ENCODE measurements at regions not wholly inside any gene's neighbourhood (a gene's known extent, or its start where the extent isn't known, plus 50 kb on each side); places are given as distances from the start of the nearest gene placed in this dataset.

DNA sequence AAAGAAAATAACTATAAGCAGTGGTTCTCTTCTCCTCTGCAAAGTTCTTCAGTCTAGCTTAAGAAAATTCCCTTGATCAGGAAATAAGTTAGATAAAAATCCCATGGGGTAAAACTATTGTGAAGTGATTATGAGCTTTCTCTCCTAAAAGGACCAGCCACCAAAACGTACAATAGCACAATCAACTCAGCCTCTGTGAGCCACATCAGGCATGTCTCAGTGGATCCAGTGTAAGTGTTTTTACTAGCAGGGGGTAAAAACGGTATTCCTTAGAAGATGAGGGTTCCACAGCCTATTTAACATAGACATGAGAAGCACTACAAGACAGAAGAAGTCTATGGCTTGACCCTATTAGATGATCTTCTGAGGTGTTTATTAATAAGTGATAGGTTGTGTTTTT, 503.2 kb downstream of the PIK3C3 start:
- DNase-seq (no peak), ATAC-seq (ENCODE audit: low FRiP score) (no peak)
- Histone ChIP-seq H3K27me3 (ENCODE audit: control insufficient read depth in 1 of 2, insufficient read depth in 2 of 2, low read length in 1 of 2) (no peaks in the 10 kb centered on the region), H3K9me3 (ENCODE audit: control insufficient read depth, low read length) (no peaks in the 10 kb centered on the region), H3K4me1 (ENCODE audit: control insufficient read depth in 1 of 2, insufficient read depth in 2 of 2, low read length in 2 of 2) (no peaks in the 10 kb centered on the region), H3K36me3 (ENCODE audit: control insufficient read depth in 1 of 2, insufficient read depth in 2 of 2, low read length in 1 of 2) (no peaks in the 10 kb centered on the region), H3K27ac (ENCODE audit: low read depth in 1 of 2, low read length in 2 of 2) (no peak overlapping the region), H3K4me3 (ENCODE audit: low read length in 2 of 2) (no peak overlapping the region)
- intact Hi-C loops (cut with DNase I): no loop called here
- WGBS, 2 donors: 21 to 27% methylated on average over 2 of the region's 2 CpGs

DNA sequence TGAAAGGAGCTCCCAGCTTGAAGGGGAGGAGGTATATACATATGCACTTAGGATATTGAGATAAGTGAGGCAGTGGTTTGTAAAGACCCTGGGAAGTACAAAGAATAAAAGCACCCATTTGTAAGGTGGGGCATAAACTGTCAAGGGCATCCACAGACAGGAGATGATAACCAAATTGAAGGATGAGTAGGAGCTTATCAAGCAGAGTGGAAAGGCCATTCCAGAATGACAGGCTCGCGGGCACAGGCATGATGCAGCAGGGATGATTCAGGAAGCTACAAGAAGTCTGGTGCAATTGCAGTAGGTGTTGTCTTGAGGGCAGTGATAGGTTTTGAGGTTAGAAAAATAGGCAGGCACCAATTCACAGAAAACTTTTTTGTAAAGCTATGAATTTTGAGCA, 504.8 kb downstream of the PIK3C3 start:
- Histone ChIP-seq H3K27me3 (ENCODE audit: control insufficient read depth in 1 of 2, insufficient read depth in 2 of 2, low read length in 1 of 2) (no peaks in the 10 kb centered on the region), H3K4me3 (ENCODE audit: low read length in 2 of 2) (no peak overlapping the region), H3K36me3 (ENCODE audit: control insufficient read depth in 1 of 2, insufficient read depth in 2 of 2, low read length in 1 of 2) (no peaks in the 10 kb centered on the region), H3K27ac (ENCODE audit: low read depth in 1 of 2, low read length in 2 of 2) (no peak overlapping the region), H3K9me3 (ENCODE audit: control insufficient read depth, low read length) (no peaks in the 10 kb centered on the region), H3K4me1 (ENCODE audit: control insufficient read depth in 1 of 2, insufficient read depth in 2 of 2, low read length in 2 of 2) (no peaks in the 10 kb centered on the region)
- ATAC-seq (ENCODE audit: low FRiP score) (no peak), DNase-seq (no peak)
- WGBS, 2 donors: 90% methylated on average over 2 of the region's 2 CpGs
- intact Hi-C loops (cut with DNase I): no loop called here

DNA sequence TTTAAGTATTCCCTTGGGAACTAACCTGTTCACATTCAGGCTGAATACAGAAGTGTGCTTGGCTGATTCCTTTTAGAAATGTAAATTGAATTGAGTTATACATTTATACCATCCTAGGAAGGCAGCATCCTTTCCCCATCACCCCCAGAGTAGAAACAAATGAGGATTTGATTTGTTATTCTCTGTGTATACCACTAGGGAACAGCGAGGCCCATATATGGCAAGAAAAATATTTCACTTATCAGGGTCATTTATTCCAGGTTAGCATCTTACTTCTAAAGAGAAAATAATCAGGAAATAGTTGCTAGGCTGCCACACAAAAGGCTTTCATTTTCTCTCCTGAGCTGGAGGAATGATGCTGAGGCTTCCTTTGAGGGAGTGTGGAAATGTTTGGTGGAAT, 516.9 kb downstream of the PIK3C3 start:
- no peak overlapping the region for H3K27ac ChIP-seq (ENCODE audit: low read depth in 1 of 2, low read length in 2 of 2)
- 22 to 25% methylated on average over 1 of the region's 1 CpG for WGBS, 2 donors

DNA sequence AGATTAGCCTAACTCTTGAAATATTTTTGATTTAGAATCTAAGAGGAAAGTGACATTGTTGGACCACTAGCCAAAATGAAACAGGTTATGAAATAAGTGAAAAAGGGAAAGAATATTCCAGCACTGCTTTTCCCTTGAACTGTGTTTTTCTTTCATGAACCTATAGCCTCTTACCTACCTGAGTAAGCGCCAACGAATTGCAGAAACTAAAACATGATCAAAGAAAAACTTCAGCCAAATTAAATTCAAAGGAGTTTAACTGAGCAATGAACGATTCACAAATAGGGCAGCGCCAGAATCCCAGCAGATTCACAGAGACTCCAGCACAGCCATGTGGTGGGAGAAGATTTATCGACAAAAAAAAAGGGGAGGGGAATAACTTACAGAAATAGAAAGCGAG, 518.6 kb downstream of the PIK3C3 start:
- ATAC-seq (ENCODE audit: low FRiP score) (no peak), DNase-seq (no peak)
- H3K9me3 ChIP-seq (ENCODE audit: control insufficient read depth, low read length): peaks cover 3% of the 10 kb centered on the region
- WGBS, 2 donors: 87 to 89% methylated on average over 6 of the region's 6 CpGs
- no peak overlapping the region for H3K27ac ChIP-seq (ENCODE audit: low read depth in 1 of 2, low read length in 2 of 2)
- no peak overlapping the region for H3K4me3 ChIP-seq (ENCODE audit: low read length in 2 of 2)
- no peaks in the 10 kb centered on the region for H3K36me3 ChIP-seq (ENCODE audit: control insufficient read depth in 1 of 2, insufficient read depth in 2 of 2, low read length in 1 of 2)
- H3K4me1 ChIP-seq (ENCODE audit: control insufficient read depth in 1 of 2, insufficient read depth in 2 of 2, low read length in 2 of 2): no peaks in the 10 kb centered on the region
- H3K27me3 ChIP-seq (ENCODE audit: control insufficient read depth in 1 of 2, insufficient read depth in 2 of 2, low read length in 1 of 2): no peaks in the 10 kb centered on the region
- intact Hi-C loops (cut with DNase I): no loop called here

More for the DNA sequence above, 516.9 kb downstream of the PIK3C3 start:
- no peaks in the 10 kb centered on the region for H3K27me3 ChIP-seq (ENCODE audit: control insufficient read depth in 1 of 2, insufficient read depth in 2 of 2, low read length in 1 of 2)
- no peaks in the 10 kb centered on the region for H3K36me3 ChIP-seq (ENCODE audit: control insufficient read depth in 1 of 2, insufficient read depth in 2 of 2, low read length in 1 of 2)
- ATAC-seq (ENCODE audit: low FRiP score): no peak
- intact Hi-C loops (cut with DNase I): no loop called here
- DNase-seq: no peak
- H3K4me3 ChIP-seq (ENCODE audit: low read length in 2 of 2): no peak overlapping the region
- H3K4me1 ChIP-seq (ENCODE audit: control insufficient read depth in 1 of 2, insufficient read depth in 2 of 2, low read length in 2 of 2): no peaks in the 10 kb centered on the region
- H3K9me3 ChIP-seq (ENCODE audit: control insufficient read depth, low read length): peaks cover 3% of the 10 kb centered on the region

DNA sequence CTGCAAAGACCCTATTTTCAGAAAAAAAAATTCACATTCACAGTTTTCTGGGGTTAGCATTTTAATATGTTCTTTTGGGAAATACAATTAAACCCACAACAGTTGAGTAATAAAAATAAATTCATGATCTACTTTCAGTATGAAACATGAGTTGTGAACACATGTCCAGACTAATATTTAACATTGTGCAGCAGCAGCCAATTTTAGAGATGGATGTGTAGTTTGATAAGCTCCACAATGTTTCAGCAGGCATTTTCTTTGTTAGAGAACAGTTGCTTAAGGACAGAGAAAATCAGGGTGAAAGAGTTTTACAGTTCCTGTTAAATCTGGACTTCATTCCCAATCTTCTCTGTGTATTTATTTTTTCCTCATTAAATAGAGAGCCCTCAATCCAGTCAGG, 519.5 kb downstream of the PIK3C3 start:
- no peak overlapping the region for H3K27ac ChIP-seq (ENCODE audit: low read depth in 1 of 2, low read length in 2 of 2)
- H3K9me3 ChIP-seq (ENCODE audit: control insufficient read depth, low read length): peaks cover 3% of the 10 kb centered on the region
- H3K27me3 ChIP-seq (ENCODE audit: control insufficient read depth in 1 of 2, insufficient read depth in 2 of 2, low read length in 1 of 2): no peaks in the 10 kb centered on the region
- H3K36me3 ChIP-seq (ENCODE audit: control insufficient read depth in 1 of 2, insufficient read depth in 2 of 2, low read length in 1 of 2): no peaks in the 10 kb centered on the region
- DNase-seq (no peak), ATAC-seq (ENCODE audit: low FRiP score) (no peak)
- no peak overlapping the region for H3K4me3 ChIP-seq (ENCODE audit: low read length in 2 of 2)
- no peaks in the 10 kb centered on the region for H3K4me1 ChIP-seq (ENCODE audit: control insufficient read depth in 1 of 2, insufficient read depth in 2 of 2, low read length in 2 of 2)
- intact Hi-C loops (cut with DNase I): no loop called here

DNA sequence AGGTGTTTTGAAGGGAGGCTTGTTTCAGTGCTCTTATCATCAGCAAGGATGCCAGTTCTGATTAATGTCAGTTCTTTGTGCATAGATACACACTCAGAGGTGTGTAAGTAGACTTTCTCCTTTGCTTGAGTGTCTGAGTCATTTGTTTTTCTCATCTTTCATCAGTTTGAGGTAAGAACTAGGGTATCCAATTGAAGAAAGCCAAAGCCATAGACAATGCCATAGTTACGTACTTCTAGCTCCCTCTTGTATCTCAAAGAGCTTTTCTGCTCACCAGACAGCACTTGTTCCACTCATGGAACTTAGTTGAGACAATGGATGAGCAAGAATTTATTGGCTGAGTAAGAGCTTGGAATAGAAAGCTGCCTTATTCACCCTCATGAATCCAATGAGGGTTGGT, 520.1 kb downstream of the PIK3C3 start:
- Histone ChIP-seq H3K27ac (ENCODE audit: low read depth in 1 of 2, low read length in 2 of 2) (no peak overlapping the region), H3K4me3 (ENCODE audit: low read length in 2 of 2) (no peak overlapping the region), H3K27me3 (ENCODE audit: control insufficient read depth in 1 of 2, insufficient read depth in 2 of 2, low read length in 1 of 2) (no peaks in the 10 kb centered on the region), H3K36me3 (ENCODE audit: control insufficient read depth in 1 of 2, insufficient read depth in 2 of 2, low read length in 1 of 2) (no peaks in the 10 kb centered on the region), H3K9me3 (ENCODE audit: control insufficient read depth, low read length) (peaks cover 1% of the 10 kb centered on the region), H3K4me1 (ENCODE audit: control insufficient read depth in 1 of 2, insufficient read depth in 2 of 2, low read length in 2 of 2) (no peaks in the 10 kb centered on the region)
- DNase-seq (no peak), ATAC-seq (ENCODE audit: low FRiP score) (no peak)
- WGBS, 2 donors: 78 to 96% methylated on average over 1 of the region's 1 CpG
- intact Hi-C loops (cut with DNase I): no loop called here

DNA sequence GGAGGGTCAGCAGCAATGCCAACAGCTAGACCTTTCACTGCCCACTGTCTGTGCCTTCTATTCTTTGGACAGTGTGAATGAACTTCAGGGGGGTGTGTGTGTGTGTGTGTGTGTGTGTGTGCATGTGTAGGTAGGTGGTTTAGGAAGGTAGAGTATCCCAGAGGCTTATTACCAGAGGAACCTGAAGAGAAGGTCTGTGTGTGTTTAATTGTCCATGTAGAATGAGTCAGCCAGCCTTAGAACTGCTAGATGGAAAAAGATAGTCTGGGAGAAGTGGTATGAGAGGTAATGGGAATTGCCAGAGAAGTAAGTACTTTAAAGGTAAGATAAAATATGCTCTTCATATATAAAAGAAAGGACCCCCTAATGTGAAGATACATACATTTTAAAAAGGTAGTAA, 522.2 kb downstream of the PIK3C3 start:
- Histone ChIP-seq H3K27me3 (ENCODE audit: control insufficient read depth in 1 of 2, insufficient read depth in 2 of 2, low read length in 1 of 2) (no peaks in the 10 kb centered on the region), H3K4me3 (ENCODE audit: low read length in 2 of 2) (no peak overlapping the region), H3K27ac (ENCODE audit: low read depth in 1 of 2, low read length in 2 of 2) (no peak overlapping the region), H3K36me3 (ENCODE audit: control insufficient read depth in 1 of 2, insufficient read depth in 2 of 2, low read length in 1 of 2) (no peaks in the 10 kb centered on the region), H3K9me3 (ENCODE audit: control insufficient read depth, low read length) (no peaks in the 10 kb centered on the region), H3K4me1 (ENCODE audit: control insufficient read depth in 1 of 2, insufficient read depth in 2 of 2, low read length in 2 of 2) (no peaks in the 10 kb centered on the region)
- DNase-seq (no peak), ATAC-seq (ENCODE audit: low FRiP score) (no peak)
- intact Hi-C loops (cut with DNase I): no loop called here

DNA sequence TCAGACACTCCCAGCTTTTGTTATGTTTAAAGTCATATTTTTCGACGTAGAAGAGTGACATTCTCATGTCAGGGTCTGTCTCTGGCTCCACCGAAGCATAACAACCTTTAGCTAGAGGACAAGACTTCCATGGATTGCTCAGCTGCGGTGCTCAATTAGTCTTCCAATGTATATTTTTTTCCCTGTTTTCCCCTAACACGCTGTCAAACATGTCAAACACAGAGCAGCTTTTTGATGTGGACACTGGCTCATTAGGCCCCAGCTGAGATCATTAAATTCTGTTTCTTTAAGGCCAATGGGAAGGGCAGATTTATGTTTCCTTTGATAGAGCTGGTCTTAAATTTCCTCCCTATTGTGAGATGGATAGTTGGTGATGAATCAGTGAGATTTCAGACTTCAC, 525.4 kb downstream of the PIK3C3 start:
- no peak overlapping the region for H3K27ac ChIP-seq (ENCODE audit: low read depth in 1 of 2, low read length in 2 of 2)
- H3K36me3 ChIP-seq (ENCODE audit: control insufficient read depth in 1 of 2, insufficient read depth in 2 of 2, low read length in 1 of 2): no peaks in the 10 kb centered on the region
- no peaks in the 10 kb centered on the region for H3K27me3 ChIP-seq (ENCODE audit: control insufficient read depth in 1 of 2, insufficient read depth in 2 of 2, low read length in 1 of 2)
- H3K4me1 ChIP-seq (ENCODE audit: control insufficient read depth in 1 of 2, insufficient read depth in 2 of 2, low read length in 2 of 2): no peaks in the 10 kb centered on the region
- WGBS, 2 donors: 35 to 57% methylated on average over 5 of the region's 5 CpGs
- intact Hi-C loops (cut with DNase I): no loop called here
- no peak for ATAC-seq (ENCODE audit: low FRiP score)
- no peak overlapping the region for H3K4me3 ChIP-seq (ENCODE audit: low read length in 2 of 2)
- no peak for DNase-seq
- peaks cover 3% of the 10 kb centered on the region for H3K9me3 ChIP-seq (ENCODE audit: control insufficient read depth, low read length)

DNA sequence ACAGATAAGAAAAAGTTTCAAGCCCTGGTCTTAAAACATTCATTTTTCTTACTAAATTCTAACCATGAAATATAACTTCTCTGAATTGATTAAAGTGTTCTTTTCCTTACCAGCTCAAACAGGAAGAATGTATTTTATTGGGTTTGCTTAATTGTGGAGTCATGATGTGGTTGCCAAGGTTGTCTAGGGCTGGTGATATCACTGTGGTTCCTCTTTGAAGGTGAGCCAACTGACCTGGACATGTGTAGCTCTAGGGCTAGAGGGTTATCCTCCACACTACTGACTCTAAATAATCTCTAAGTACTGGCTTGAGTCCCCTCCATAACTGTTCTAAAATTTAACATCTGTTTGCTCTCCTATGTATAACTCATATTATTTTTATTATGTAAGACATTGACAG, 529.6 kb downstream of the PIK3C3 start:
- Histone ChIP-seq H3K27me3 (ENCODE audit: control insufficient read depth in 1 of 2, insufficient read depth in 2 of 2, low read length in 1 of 2) (no peaks in the 10 kb centered on the region), H3K27ac (ENCODE audit: low read depth in 1 of 2, low read length in 2 of 2) (no peak overlapping the region), H3K4me3 (ENCODE audit: low read length in 2 of 2) (no peak overlapping the region), H3K4me1 (ENCODE audit: control insufficient read depth in 1 of 2, insufficient read depth in 2 of 2, low read length in 2 of 2) (no peaks in the 10 kb centered on the region), H3K36me3 (ENCODE audit: control insufficient read depth in 1 of 2, insufficient read depth in 2 of 2, low read length in 1 of 2) (no peaks in the 10 kb centered on the region), H3K9me3 (ENCODE audit: control insufficient read depth, low read length) (peaks cover 3% of the 10 kb centered on the region)
- DNase-seq (no peak), ATAC-seq (ENCODE audit: low FRiP score) (no peak)
- intact Hi-C loops (cut with DNase I): no loop called here

DNA sequence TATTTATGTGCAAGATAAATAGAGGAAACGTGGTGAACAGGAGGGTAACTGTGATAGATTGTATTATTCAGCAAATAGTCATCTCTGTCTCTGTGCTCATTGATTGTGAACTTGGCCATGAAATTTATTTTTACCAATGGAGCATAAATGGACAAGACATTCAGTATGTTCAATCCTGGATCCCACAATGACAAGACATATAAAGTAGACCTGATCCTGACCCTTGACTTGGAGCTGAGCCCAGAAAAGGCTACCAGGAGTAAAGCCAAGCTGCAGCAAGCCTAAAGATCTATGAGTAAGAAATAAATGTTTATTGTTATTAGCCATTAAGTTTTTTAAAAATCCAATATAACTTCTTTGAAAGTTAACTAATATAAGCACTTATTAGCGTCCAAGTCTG, 531.2 kb downstream of the PIK3C3 start:
- peaks cover 3% of the 10 kb centered on the region for H3K9me3 ChIP-seq (ENCODE audit: control insufficient read depth, low read length)
- H3K4me3 ChIP-seq (ENCODE audit: low read length in 2 of 2): no peak overlapping the region
- H3K27ac ChIP-seq (ENCODE audit: low read depth in 1 of 2, low read length in 2 of 2): no peak overlapping the region
- 60 to 64% methylated on average over 2 of the region's 2 CpGs for WGBS, 2 donors
- no peaks in the 10 kb centered on the region for H3K4me1 ChIP-seq (ENCODE audit: control insufficient read depth in 1 of 2, insufficient read depth in 2 of 2, low read length in 2 of 2)
- ATAC-seq (ENCODE audit: low FRiP score) (no peak), DNase-seq (no peak)
- no peaks in the 10 kb centered on the region for H3K27me3 ChIP-seq (ENCODE audit: control insufficient read depth in 1 of 2, insufficient read depth in 2 of 2, low read length in 1 of 2)
- H3K36me3 ChIP-seq (ENCODE audit: control insufficient read depth in 1 of 2, insufficient read depth in 2 of 2, low read length in 1 of 2): no peaks in the 10 kb centered on the region
- intact Hi-C loops (cut with DNase I): no loop called here

Measured in aorta (tissue), 5 donors.